ENCODE measurements at regions not wholly inside any gene's neighbourhood (a gene's known extent, or its start where the extent isn't known, plus 50 kb on each side); places are given as distances from the start of the nearest gene placed in this dataset.

- H3K27ac ChIP-seq (ENCODE audit: low read depth, low read length): no peak overlapping the region
- H3K27me3 ChIP-seq (ENCODE audit: control insufficient read depth in 3 of 3, insufficient read depth in 3 of 3, low read length in 3 of 3): no peaks in the 10 kb centered on the region
- H3K36me3 ChIP-seq (ENCODE audit: control insufficient read depth in 3 of 3, insufficient read depth in 3 of 3, low read length in 3 of 3): no peaks in the 10 kb centered on the region
- H3K9me3 ChIP-seq (ENCODE audit: control insufficient read depth in 3 of 3, low read length in 3 of 3): no peaks in the 10 kb centered on the region
- H3K4me3 ChIP-seq (ENCODE audit: low read length in 3 of 3): no peak overlapping the region
- H3K4me1 ChIP-seq (ENCODE audit: control insufficient read depth in 3 of 3, insufficient read depth in 3 of 3, low read length in 3 of 3): no peaks in the 10 kb centered on the region
- H3K9ac ChIP-seq (ENCODE audit: low read depth in 1 of 3, low read length in 3 of 3): no peak overlapping the region
Measured at GRCh38 chr1:168381850-168382249, 101.2 kb downstream of the TBX19 start.

DNA sequence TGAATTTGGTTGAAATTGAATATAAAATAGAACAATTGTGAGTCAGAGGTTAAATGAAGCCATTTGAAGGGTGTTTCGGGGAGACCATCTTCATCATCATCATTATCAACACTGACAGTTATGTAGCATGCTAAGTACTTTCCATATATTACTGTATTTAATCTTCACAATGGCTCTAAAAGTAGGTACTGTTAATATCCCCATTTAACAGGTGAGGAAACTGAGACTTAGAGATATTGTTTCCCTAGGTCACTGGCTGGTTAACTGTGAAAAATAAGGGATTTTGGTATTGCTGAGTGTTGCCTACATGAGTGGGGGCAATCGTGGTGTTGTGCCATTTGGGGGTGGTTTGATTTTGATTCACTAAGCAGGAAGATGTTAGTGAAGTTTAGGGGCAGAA is 100.3 kb downstream of the TBX19 start:
- Histone ChIP-seq H3K27me3 (ENCODE audit: control insufficient read depth in 3 of 3, insufficient read depth in 3 of 3, low read length in 3 of 3) (no peaks in the 10 kb centered on the region), H3K9ac (ENCODE audit: low read depth in 1 of 3, low read length in 3 of 3) (no peak overlapping the region), H3K27ac (ENCODE audit: low read depth, low read length) (no peak overlapping the region), H3K4me3 (ENCODE audit: low read length in 3 of 3) (no peak overlapping the region), H3K36me3 (ENCODE audit: control insufficient read depth in 3 of 3, insufficient read depth in 3 of 3, low read length in 3 of 3) (no peaks in the 10 kb centered on the region), H3K9me3 (ENCODE audit: control insufficient read depth in 3 of 3, low read length in 3 of 3) (no peaks in the 10 kb centered on the region), H3K4me1 (ENCODE audit: control insufficient read depth in 3 of 3, insufficient read depth in 3 of 3, low read length in 3 of 3) (no peaks in the 10 kb centered on the region)

DNA sequence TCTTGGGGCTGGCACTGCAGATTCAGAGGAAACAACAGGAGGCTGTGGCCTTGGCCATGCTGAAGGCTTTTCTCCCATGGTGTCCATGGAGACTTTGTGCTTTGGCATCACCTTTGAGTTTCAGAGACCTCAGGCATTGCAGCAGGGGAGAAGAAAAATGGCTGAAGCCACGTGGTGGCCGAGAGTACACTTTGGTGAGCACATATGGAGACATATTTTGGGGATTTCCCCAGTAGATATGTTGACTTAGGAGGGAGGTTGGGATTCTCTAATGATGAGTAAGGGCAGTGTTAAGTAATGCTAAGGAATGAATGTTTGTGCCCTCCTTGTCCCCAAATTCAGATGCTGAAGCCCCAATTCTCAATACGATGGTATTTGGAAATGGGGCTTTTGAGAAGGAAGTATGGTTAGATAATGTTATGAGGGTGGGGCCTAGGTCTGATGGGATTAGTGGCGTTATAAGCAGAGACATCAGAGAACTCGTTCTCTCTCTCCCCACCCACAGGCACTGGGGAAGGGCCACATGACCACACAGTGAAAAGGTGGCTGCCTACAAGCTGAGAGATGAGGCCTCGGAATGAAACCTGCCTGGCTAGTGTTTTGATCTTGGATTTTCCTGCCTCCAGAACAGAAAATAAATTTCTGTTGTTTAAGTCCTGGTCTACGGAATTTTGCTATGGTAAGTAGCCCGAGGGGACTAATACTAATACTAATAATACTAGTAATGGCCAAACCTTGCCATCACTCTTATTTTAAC is 98.6 kb downstream of the TBX19 start:
- no peaks in the 10 kb centered on the region for H3K36me3 ChIP-seq (ENCODE audit: control insufficient read depth in 3 of 3, insufficient read depth in 3 of 3, low read length in 3 of 3)
- H3K4me1 ChIP-seq (ENCODE audit: control insufficient read depth in 3 of 3, insufficient read depth in 3 of 3, low read length in 3 of 3): no peaks in the 10 kb centered on the region
- H3K4me3 ChIP-seq (ENCODE audit: low read length in 3 of 3): no peak overlapping the region
- H3K9ac ChIP-seq (ENCODE audit: low read depth in 1 of 3, low read length in 3 of 3): no peak overlapping the region
- no peaks in the 10 kb centered on the region for H3K9me3 ChIP-seq (ENCODE audit: control insufficient read depth in 3 of 3, low read length in 3 of 3)
- H3K27ac ChIP-seq (ENCODE audit: low read depth, low read length): no peak overlapping the region
- H3K27me3 ChIP-seq (ENCODE audit: control insufficient read depth in 3 of 3, insufficient read depth in 3 of 3, low read length in 3 of 3): no peaks in the 10 kb centered on the region

- Histone ChIP-seq H3K27ac (ENCODE audit: low read depth, low read length) (no peak overlapping the region), H3K27me3 (ENCODE audit: control insufficient read depth in 3 of 3, insufficient read depth in 3 of 3, low read length in 3 of 3) (no peaks in the 10 kb centered on the region), H3K4me1 (ENCODE audit: control insufficient read depth in 3 of 3, insufficient read depth in 3 of 3, low read length in 3 of 3) (no peaks in the 10 kb centered on the region), H3K36me3 (ENCODE audit: control insufficient read depth in 3 of 3, insufficient read depth in 3 of 3, low read length in 3 of 3) (no peaks in the 10 kb centered on the region), H3K9me3 (ENCODE audit: control insufficient read depth in 3 of 3, low read length in 3 of 3) (no peaks in the 10 kb centered on the region), H3K4me3 (ENCODE audit: low read length in 3 of 3) (no peak overlapping the region), H3K9ac (ENCODE audit: low read depth in 1 of 3, low read length in 3 of 3) (no peak overlapping the region)
Measured at GRCh38 chr1:168375566-168376300, 95.1 kb downstream of the TBX19 start.

GRCh38 chr1:168374566-168374965 is 93.9 kb downstream of the TBX19 start:
- Histone ChIP-seq H3K4me3 (ENCODE audit: low read length in 3 of 3) (no peak overlapping the region), H3K27ac (ENCODE audit: low read depth, low read length) (no peak overlapping the region), H3K4me1 (ENCODE audit: control insufficient read depth in 3 of 3, insufficient read depth in 3 of 3, low read length in 3 of 3) (no peaks in the 10 kb centered on the region), H3K9me3 (ENCODE audit: control insufficient read depth in 3 of 3, low read length in 3 of 3) (no peaks in the 10 kb centered on the region), H3K9ac (ENCODE audit: low read depth in 1 of 3, low read length in 3 of 3) (no peak overlapping the region), H3K27me3 (ENCODE audit: control insufficient read depth in 3 of 3, insufficient read depth in 3 of 3, low read length in 3 of 3) (no peaks in the 10 kb centered on the region), H3K36me3 (ENCODE audit: control insufficient read depth in 3 of 3, insufficient read depth in 3 of 3, low read length in 3 of 3) (no peaks in the 10 kb centered on the region)

DNA sequence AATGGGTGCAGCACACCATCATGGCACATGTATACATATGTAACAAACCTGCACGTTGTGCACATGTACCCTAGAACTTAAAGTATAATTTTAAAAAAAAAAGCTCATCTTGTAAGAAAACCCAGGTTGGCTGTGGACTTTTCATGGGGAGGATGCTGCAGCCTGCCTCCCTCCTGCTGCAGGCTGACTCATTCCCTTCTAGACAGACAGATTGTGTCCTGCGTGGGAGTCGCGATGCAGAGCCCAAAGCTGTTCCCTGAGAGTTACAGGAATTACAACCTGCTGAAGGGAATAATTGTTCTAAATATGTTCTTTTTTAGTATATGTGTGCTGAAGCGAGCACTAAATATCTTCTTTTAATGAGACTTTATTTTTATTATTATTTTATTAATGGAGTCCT is 93.2 kb downstream of the TBX19 start:
- H3K36me3 ChIP-seq (ENCODE audit: control insufficient read depth in 3 of 3, insufficient read depth in 3 of 3, low read length in 3 of 3): no peaks in the 10 kb centered on the region
- H3K27me3 ChIP-seq (ENCODE audit: control insufficient read depth in 3 of 3, insufficient read depth in 3 of 3, low read length in 3 of 3): no peaks in the 10 kb centered on the region
- H3K4me3 ChIP-seq (ENCODE audit: low read length in 3 of 3): no peak overlapping the region
- H3K27ac ChIP-seq (ENCODE audit: low read depth, low read length): no peak overlapping the region
- H3K9me3 ChIP-seq (ENCODE audit: control insufficient read depth in 3 of 3, low read length in 3 of 3): no peaks in the 10 kb centered on the region
- H3K4me1 ChIP-seq (ENCODE audit: control insufficient read depth in 3 of 3, insufficient read depth in 3 of 3, low read length in 3 of 3): no peaks in the 10 kb centered on the region
- H3K9ac ChIP-seq (ENCODE audit: low read depth in 1 of 3, low read length in 3 of 3): no peak overlapping the region

DNA sequence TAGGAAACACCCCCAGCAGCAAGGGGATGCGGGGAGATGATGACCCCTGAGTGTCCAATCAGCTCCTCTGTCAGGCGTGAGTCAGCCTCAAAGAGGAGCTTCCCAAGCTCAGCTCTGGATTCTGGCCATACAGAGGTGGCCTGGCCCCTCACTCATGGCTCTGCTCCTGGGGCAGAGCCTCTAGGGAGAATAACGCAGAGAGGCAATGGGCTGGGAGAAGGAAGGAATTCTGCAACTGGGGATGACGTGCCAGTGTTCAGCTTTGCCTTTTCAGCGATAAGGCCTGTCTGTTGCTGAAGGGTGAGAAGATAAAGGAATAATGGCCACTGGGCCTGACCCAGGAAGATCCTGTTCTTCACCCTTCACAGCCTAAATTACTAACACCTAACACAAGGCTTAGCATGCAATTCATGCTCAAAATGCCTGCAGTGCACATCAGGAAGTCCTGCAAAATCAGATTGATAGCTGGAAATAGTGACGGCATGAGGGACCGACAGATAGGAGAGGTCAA is 92.2 kb downstream of the TBX19 start:
- Histone ChIP-seq H3K27ac (ENCODE audit: low read depth, low read length) (no peak overlapping the region), H3K9me3 (ENCODE audit: control insufficient read depth in 3 of 3, low read length in 3 of 3) (no peaks in the 10 kb centered on the region), H3K9ac (ENCODE audit: low read depth in 1 of 3, low read length in 3 of 3) (no peak overlapping the region), H3K27me3 (ENCODE audit: control insufficient read depth in 3 of 3, insufficient read depth in 3 of 3, low read length in 3 of 3) (no peaks in the 10 kb centered on the region), H3K36me3 (ENCODE audit: control insufficient read depth in 3 of 3, insufficient read depth in 3 of 3, low read length in 3 of 3) (no peaks in the 10 kb centered on the region), H3K4me3 (ENCODE audit: low read length in 3 of 3) (no peak overlapping the region), H3K4me1 (ENCODE audit: control insufficient read depth in 3 of 3, insufficient read depth in 3 of 3, low read length in 3 of 3) (no peaks in the 10 kb centered on the region)

GRCh38 chr1:168372307-168372706 is 91.6 kb downstream of the TBX19 start:
- Histone ChIP-seq H3K9me3 (ENCODE audit: control insufficient read depth in 3 of 3, low read length in 3 of 3) (no peaks in the 10 kb centered on the region), H3K9ac (ENCODE audit: low read depth in 1 of 3, low read length in 3 of 3) (no peak overlapping the region), H3K4me1 (ENCODE audit: control insufficient read depth in 3 of 3, insufficient read depth in 3 of 3, low read length in 3 of 3) (no peaks in the 10 kb centered on the region), H3K27me3 (ENCODE audit: control insufficient read depth in 3 of 3, insufficient read depth in 3 of 3, low read length in 3 of 3) (no peaks in the 10 kb centered on the region), H3K36me3 (ENCODE audit: control insufficient read depth in 3 of 3, insufficient read depth in 3 of 3, low read length in 3 of 3) (no peaks in the 10 kb centered on the region), H3K4me3 (ENCODE audit: low read length in 3 of 3) (no peak overlapping the region), H3K27ac (ENCODE audit: low read depth, low read length) (no peak overlapping the region)

DNA sequence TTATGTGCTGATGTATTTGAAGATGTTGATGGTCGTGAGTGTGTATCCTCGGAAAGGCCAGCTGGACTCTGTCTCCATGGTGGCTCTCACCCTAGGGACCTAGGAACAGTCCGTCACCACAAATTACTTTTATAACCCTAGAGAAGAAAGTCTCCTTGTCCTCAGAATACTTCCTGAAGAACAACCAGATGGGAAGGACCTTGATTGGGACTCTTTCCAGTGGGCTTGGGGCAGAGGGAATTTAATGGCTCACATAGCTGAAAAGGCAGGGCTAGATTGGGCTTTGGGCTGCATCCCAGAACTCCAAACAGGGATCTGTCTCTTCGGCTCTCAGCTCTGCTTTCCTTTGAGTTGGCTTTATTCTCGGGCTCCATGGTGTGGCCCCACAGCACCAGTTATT is 90.8 kb downstream of the TBX19 start:
- H3K27ac ChIP-seq (ENCODE audit: low read depth, low read length): no peak overlapping the region

DNA sequence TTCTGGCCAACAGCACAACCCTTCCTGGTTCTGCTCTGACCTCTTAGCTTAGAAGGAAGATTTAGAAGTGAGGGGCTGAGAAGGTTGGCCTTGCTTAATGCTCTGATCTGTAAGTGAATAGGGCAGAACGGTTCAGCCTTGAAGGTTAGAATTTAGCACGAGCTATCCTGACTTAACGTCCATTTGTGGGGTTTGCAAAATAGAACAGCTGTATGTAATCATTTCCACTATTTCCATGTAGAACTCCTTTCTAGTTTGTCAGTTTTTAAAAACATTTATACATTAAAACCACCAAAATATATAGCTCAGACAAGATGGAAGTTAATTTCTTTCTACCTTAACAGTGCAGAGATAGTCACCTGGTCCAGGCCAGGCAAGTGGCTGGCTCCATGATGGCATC is 89.9 kb downstream of the TBX19 start:
- H3K9ac ChIP-seq (ENCODE audit: low read depth in 1 of 3, low read length in 3 of 3): no peak overlapping the region
- no peaks in the 10 kb centered on the region for H3K36me3 ChIP-seq (ENCODE audit: control insufficient read depth in 3 of 3, insufficient read depth in 3 of 3, low read length in 3 of 3)
- H3K4me1 ChIP-seq (ENCODE audit: control insufficient read depth in 3 of 3, insufficient read depth in 3 of 3, low read length in 3 of 3): peaks cover 0 to 4% (median 0%) of the 10 kb centered on the region in 3 donors
- no peaks in the 10 kb centered on the region for H3K9me3 ChIP-seq (ENCODE audit: control insufficient read depth in 3 of 3, low read length in 3 of 3)
- no peak overlapping the region for H3K27ac ChIP-seq (ENCODE audit: low read depth, low read length)
- H3K27me3 ChIP-seq (ENCODE audit: control insufficient read depth in 3 of 3, insufficient read depth in 3 of 3, low read length in 3 of 3): no peaks in the 10 kb centered on the region
- no peak overlapping the region for H3K4me3 ChIP-seq (ENCODE audit: low read length in 3 of 3)

More for the DNA sequence above, 90.8 kb downstream of the TBX19 start:
- Histone ChIP-seq H3K9me3 (ENCODE audit: control insufficient read depth in 3 of 3, low read length in 3 of 3) (no peaks in the 10 kb centered on the region), H3K4me1 (ENCODE audit: control insufficient read depth in 3 of 3, insufficient read depth in 3 of 3, low read length in 3 of 3) (no peaks in the 10 kb centered on the region), H3K36me3 (ENCODE audit: control insufficient read depth in 3 of 3, insufficient read depth in 3 of 3, low read length in 3 of 3) (no peaks in the 10 kb centered on the region), H3K27me3 (ENCODE audit: control insufficient read depth in 3 of 3, insufficient read depth in 3 of 3, low read length in 3 of 3) (no peaks in the 10 kb centered on the region), H3K9ac (ENCODE audit: low read depth in 1 of 3, low read length in 3 of 3) (no peak overlapping the region), H3K4me3 (ENCODE audit: low read length in 3 of 3) (no peak overlapping the region)
